ENCODE measurements at regions not wholly inside any gene's neighbourhood (a gene's known extent, or its start where the extent isn't known, plus 50 kb on each side); places are given as distances from the start of the nearest gene placed in this dataset.
A peak's percentile ranks its signal among the peaks of the same experiment; 100 is the strongest.

DNA sequence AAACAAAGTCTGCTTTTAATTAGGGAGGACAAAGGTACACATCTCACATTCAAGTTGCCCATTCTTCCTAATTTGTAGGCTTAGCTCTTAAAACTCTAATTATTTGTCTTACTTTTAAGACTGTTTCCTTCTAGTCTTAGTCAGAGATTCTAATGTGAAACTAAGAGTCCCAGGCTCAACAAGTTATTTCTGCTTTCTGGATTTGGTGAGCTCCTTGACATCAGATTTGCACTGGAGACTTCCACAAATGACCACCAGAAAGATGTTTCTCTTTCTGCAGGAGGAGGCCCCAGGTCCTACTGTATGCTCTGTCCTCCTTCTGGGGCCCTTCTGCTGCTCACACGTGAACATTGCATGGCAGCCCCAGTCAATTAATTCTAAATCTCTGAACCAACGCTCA is 194.2 kb upstream of the JUN start:
- no peak for DNase-seq

DNA sequence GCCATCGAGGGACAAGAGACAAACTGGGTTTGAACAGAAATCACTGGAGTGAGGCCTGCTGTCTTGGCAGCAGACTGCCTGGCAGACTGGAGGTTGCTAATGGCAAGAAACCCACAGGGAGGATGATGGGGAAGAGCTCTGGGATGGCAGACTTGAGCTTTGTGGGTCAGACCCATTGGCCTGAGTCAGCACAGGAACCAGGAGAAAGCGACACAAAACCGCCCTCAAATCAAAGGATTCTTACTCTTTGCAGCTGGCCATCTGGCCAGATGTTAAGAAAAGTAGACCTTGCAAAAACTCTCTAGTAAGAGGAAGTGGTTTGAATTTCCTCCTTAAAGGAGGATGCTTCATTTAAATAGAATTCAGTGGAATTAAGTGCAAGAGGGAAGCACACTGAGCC is 195.2 kb upstream of the JUN start:
- DNase-seq, result peak; percentile 29

DNA sequence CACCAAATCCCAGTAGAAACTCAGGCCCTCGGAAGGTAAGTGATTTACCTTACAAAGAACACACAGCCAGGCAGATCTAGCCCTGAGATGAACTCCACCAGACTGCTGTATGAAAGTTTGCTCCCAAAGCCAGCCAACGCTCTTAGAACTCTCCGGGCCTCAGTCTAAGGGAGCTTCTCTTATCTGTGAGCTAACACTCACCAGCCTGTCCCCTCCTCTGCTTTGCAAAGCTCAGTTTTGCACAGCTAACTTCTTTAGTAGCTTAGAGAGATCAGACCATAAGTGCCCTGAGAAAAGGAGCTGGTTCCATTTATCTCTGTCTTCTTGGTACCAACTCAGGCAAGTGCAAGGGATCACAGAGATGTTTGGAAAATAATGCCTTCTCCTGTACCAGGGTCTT is 195.8 kb upstream of the JUN start:
- DNase-seq, result no peak

DNA sequence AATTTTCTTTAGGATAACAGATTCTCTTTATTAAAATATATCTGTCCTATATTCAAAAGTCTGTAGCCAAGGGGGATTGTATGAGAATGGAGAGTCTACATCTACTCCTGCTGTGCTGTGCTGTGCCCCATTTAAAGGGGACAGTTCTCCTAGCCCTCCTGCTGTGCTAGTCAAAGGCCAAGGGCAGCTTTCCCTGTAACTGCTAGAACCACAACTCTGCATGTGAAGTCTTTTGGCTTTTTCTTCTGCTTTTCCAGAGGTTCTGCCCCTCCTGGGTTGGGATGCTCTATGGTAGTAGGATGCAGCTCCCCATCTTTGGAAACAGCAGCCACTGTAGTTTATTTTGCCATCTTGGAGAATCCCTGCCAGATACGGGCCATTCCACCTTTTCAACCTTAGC is 197.5 kb upstream of the JUN start:
- DNase-seq, result no peak

DNA sequence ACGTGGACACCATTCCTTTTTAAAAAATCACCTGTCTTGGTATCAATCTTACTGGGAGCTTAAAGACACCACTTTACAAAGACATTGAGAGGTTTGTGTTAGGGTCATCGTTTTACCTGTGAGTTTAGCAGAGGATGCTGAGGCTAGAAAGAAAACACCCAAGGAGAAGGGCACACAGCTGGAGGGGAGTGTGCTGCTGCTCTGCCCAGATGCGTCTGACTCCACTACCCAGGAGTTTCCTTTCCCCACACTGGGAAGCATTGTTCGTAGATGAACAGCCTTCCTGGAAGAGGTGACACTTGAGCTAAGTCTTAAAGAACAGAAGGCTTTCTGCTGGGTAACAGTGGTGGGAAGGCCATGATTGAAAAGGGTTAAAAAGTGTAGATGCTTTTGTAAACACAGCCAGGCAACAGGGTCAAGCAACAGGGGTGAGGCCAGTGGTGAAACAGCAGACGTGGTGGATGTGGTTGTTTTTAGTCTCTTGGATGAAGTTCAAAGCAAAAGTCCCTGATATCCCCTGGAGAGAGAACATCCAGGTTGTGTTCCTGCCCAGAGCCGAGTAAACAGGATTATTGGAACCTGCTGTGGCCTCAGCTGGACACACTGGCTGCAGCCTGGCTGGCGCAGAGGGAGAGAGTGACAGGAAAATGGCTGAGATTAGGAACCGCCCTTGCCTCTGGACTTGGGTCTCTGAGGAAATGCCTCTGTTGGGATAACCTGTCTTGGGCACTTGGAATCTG is 198.6 kb upstream of the JUN start:
- DNase-seq, result no peak

DNA sequence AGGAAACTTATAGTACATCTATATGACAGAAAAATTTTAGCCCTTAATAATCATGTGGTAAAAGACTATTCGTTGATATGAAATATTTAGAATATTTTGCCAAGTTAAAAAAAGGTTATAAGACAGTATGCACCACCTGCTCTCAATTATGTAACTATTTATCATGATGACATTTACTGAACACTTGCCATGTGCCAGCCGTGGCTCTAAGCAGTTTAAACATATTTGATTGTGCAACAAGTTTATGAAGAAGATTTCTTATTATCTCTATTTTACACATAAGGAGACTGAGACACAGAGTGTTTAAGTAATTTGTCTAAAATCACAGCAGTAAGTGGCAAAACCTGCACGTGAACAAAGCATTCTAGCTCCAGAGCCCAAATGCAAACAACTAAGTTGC is 199.3 kb upstream of the JUN start:
- no peak for DNase-seq

DNA sequence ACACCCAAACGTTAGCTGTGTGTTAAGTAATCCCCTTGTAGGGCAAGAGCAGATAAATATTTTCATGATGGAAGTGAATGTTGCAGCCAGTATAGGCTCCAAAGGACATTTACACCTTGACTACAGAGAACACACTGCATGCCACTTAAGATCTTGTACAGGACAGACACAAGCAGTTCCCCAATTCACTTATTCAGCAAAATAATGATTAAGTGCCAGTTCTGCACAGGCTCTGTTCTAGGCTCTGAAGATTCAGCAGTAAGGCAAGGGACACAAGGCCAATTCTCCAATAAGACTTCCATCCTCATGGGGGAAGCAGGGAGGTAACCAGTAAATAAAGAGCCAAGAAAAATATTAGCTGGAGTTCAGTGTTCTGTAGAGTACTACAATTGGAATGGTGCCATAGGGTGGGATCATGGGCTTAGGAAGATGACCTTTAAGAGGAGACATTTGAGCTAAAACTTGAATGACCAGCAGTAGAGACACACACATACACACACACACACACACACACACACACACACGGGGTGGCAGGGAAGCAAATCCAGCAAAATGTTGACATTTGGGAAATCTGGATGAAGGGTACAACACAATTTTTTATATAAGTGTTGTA is 199.9 kb upstream of the JUN start:
- no peak for DNase-seq

DNA sequence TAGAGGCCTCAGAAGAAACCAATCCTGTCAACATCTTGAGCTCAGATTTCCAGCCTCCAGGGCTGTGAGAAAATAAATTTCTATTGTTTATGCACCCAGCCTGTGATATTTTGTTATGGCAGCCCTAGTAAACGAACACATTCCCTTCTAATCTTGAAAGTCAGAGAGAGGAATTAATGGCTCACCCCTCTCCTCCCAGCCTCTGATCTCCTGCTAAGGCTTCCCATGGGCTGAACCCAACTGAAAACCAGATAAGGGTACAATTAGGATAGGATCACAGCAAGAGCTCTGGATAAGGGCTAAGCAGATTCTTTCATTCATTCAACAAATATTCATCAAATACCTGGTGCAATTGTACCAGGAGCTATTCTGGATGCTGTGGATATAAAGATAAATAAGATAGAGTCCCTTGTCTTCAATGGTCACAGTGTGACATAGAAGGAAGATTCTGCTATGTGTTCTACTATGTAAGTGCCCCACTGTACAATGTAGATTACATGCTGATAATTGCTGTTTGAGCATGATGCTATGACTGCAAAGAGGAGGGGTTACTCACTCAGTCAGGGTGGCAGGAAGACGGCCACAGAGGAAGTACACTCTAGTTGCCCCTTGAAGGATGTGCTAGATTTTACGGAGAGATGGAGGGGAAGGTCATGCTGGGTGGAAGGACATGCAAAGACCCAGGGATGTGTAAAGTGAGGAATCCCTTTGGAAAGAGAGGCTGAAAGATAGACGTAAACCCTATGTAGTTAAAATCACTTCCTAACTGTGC is 203.3 kb upstream of the JUN start:
- DNase-seq, result no peak

DNA sequence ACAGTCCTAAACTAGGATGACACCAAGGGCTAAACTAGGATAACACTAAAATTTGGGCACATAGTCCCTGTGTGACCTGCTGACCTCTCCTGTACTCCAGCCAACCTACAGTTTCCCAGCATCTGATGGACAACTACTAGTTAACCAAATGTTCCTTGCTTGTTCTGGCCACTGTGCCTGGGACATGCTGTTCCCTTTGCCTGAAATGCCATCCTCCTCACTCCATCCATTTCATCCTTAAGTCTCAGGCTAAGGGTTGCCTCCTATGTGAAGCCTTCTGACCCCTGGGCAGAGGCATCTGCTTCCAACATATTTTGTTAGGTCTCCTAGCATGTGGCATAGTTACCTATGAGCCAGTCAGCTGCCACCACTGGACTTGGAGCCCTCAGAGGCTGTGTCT is 204.9 kb upstream of the JUN start:
- no peak for DNase-seq

DNA sequence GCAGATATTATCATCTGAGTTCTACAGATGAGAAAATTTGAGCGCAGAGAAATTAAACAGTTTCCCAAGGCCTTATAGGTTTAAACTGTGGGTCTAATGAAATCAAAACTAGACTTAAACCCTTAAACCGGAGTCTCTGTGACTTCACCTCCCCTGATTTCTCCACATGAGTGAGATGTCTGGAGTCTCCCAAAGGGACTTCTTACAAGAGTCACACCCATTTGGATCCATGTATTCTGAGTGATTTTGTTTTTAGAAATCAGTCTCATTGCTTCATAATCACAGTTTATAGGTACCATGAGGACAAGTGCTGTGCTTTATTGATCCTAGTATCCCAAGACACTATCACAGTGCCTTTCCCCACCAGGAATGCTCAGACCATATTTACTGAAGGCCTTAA is 206.0 kb upstream of the JUN start:
- DNase-seq, result no peak

DNA sequence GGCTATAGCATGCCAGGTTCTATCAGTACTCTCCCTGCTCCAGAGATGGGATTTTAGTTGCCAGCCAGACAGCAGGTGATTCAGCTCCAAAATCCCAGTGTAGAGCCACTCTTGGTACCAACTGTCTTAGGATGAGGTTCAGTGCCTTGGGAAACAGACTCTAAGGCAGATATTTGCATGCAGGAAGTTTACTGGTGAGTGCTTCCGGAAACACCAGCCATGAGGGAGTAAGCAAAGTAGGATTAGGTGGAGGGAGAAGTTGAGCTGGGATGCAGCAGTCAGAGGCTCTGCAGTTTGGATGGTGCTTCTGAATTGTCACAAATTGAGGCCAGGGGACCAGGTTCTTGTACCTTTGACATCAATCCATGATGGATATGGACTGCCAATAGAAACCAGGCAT is 207.5 kb upstream of the JUN start:
- DNase-seq, result no peak

DNA sequence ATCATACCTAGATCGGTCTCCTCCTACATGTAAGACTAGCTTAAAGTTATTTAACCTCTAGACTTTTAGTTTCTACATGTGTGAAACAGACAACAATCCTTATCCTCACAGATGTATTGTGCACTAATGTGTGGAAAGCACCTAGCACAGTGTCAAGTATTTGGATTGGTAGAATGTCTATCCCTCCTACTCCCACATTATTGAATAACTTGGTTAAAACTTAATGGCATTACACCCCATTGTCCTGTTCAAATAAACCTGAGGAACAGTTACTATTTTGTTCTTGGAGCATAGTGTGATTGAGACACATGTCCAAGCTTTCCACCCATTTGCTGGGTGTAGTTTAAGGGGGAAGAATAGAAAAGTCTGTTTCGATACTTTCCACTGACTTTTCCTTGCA is 208.8 kb upstream of the JUN start:
- no peak for DNase-seq

DNA sequence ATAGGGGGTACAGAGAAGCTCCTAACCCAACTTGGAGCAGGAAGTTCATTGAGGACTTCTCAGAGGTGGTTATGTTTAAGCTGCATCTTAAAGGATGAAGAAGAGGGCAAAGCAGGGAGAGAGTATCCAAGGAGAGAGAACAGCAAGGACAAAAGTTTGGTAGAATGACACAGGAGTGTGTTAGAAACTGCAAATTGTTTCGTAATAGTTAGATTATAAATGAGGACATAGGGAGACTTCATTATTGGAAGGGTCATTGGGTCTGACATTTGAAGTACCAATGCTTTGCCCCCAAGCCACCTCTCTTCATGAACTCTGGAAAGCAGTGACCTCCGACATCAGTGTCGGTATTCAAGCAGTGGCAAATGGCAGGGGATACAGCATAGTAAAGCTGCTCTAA is 209.6 kb upstream of the JUN start:
- DNase-seq, result no peak

DNA sequence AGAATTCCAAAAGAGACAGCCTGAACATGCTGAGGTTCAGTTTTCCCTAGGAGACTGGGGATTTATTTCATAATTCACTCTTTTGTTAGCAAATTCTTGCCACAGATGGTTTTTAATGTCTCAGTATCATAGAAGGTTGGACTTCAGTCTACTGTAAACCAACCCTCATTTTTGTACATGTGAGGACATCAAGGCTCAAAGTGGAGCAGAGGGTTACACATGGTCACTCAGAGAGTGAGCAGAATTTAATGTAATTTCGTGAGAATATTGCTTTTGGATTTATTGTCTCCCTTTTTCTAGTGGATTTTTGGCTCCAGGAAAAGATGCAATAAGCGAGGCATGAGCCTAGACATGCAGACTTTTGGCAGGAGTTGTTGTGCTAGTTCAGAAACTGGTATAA is 210.8 kb upstream of the JUN start:
- DNase-seq, result no peak

DNA sequence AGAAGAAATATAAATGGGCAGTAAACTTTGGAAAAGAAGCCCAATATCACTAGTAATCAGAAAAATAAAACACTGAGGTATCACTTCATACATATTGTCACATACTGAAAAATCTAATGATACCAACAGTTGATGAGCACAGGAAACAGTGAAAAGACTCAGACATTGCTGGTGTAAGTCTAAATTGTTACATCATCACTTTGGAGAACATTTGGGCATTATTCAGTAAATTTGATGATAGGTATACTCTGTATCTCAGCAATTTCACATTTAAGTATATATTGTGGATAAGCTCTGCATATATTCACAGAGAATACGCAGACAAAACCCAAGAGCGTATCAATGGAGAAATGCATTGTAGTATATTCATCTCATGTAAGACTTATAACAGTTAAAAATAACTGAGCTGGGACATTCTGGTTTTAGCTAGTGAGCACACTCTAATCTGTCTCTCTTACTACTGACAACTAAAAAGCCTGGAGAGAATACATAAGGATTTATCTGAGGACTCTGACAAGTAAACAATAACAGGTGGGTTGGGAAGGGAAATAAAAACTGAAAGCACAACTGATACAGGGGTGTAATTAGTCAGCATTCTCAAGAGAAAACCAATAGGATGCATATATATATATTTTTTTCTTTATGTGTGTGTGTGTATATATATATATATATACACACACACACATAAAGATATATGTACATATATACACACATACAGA is 212.7 kb upstream of the JUN start:
- no peak for DNase-seq

DNA sequence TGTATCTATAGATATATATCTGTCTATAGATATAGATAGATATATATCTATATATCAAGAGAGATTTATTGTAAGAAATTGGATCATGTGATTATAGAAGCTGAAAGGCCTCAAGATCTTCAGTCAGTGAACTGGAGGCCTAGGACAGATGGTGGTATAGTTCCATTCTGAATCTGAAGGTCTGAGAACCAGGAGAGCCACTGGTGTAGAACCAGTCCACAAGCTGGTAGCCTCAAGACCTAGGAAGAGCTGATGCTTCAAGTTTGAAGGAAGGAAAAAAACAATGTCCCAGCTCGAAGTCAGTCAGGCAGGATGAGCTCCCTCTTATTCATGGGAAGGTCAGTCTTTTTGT is 213.2 kb upstream of the JUN start:
- no peak for DNase-seq

DNA sequence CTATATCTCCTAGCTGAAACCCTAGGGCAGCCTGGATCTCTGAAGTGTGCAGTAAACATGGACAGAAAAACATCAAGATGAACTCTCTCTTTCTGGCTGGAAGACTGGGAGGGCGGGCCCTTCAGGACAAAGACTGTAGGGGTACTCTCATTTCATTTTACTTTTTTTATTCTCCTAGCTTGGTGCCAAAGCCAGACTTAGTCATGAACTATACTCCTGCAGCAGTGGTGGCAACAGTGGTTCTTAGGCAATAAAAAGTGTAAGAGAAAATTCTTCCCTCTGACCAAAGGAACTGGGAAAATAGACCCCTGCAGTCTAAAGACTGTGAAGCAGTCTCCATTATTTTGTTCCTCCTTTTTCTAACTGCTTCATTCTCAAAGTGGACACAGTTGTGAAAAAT is 213.8 kb upstream of the JUN start:
- DNase-seq, result no peak

DNA sequence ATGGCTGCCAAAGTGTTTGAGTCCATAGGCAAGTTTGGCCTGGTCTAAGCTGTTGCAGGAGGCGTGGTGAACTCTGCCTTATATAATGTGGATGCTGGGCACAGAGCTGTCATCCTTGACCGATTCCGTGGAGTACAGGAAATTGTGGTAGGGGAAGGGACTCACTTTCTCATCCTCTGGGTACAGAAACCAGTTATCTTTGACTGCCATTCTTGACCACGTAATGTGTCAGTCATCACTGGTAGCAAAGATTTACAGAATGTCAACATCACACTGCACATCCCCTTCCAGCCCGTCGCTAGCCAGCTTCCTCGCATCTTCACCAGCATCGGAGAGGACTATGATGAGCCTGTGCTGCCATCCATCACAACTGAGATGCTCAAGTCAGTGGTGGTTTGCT is 215.8 kb upstream of the JUN start:
- DNase-seq, result peak; percentile 68

DNA sequence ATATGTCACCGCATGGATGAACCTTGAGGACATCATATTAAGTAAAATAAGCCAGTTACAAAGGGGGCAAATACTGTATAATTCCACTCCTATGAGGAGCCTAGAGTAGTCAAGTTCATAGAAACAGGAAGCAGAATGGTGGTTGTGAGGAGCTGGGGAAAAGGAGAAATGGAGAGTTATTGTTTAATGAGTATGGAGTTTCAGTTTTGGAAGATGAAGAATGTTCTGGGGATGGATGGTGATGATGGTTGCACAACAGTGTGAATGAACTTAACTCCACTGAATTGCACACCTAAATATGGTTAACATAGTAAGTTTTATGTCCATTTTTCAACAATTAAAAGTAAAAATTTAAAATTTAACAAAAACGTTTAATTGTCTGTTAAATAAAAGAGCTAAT is 220.9 kb upstream of the JUN start:
- DNase-seq, result no peak

DNA sequence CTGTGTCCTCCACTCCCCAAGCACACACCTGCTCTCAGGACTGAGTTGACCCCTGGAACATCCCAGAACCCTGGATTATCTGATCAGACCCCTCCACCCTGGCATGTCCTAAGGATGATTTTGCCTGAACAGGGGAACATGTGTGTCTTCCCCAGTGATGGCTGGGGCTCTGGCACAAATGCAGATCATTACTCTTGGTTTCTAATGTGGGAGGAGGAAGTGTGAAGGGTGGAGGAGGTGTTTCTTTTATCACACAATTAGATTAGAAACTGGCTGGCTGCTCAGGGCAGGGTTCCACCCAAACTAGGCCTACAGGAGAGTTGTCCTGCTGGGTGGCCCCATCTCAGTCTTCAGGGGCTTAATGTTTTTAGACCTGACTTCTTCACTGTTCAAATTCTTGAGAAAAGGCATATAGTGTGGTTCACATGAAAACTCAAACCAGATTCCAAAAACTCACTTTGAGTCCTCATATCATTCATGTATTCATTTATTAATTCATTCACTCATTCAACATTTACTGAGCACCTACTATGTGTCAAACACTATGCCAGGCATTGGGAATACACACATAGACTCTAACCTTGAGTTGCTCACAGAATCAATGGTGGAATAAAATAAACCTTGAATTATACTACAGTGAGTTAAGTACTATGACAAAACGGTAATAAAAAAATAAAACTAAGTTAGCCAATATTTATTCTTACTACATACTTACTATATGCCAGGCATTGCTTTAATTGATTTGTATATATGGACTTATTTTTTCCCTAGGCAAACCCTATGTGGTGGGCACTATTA is 221.8 kb upstream of the JUN start:
- DNase-seq, result no peak

DNA sequence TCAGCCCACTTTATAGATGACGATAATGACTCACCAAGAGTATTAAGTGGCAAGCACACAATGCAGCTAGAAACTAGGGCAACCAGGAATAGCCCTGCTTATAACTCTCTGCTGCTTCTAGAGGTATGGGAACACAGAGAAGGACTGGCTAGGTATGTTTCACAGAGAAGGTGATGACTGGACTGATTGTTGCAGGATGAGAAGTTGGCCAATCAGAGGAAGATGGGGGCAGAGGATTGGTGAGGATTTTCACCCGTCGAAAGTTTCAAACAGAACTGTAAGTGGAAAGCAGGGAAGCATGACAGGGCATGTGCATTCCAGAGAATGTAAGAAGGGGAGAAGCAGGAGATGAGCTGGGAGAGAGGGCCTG is 222.4 kb upstream of the JUN start:
- no peak for DNase-seq

DNA sequence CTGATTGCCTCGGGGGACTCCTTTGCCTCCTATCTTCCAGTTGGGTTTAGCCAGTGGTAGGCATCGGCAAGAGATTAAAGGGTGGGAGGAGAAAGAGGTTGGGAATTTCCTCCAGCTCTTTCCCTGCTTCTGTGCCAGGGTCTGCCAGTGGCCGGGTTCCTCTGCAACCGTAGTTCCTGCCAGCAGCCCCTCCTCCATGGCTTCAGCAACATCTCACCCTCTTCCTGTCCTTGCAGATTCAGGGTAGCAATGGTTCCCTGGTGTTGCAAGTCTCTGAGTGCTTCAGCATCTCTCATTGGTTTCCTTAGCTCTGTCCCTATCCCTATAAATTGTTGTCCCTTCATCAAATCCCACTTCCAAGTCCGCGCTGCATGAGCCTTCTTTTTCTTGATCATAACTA is 223.1 kb upstream of the JUN start:
- no peak for DNase-seq

DNA sequence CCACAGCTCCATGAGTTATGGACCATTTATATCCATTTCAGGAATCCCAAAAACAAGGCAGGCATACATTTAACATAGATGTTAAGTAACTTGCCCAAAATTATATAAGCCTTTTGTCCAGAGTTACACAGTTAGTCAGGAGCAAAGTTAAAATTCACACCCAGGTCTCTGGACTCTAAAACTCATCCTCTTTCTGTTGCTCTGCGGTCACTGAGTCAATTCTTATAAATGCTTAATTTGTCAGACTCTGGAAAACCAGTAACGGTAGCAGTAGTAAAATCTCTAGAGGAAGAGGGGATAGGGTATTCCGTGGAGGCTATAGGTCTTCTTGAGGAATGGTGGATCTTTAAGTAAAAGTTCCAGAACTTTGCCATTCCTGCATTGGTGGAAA is 223.6 kb upstream of the JUN start:
- no peak for DNase-seq
